ENCODE measurements at regions not wholly inside any gene's neighbourhood (a gene's known extent, or its start where the extent isn't known, plus 50 kb on each side); places are given as distances from the start of the nearest gene placed in this dataset.

DNA sequence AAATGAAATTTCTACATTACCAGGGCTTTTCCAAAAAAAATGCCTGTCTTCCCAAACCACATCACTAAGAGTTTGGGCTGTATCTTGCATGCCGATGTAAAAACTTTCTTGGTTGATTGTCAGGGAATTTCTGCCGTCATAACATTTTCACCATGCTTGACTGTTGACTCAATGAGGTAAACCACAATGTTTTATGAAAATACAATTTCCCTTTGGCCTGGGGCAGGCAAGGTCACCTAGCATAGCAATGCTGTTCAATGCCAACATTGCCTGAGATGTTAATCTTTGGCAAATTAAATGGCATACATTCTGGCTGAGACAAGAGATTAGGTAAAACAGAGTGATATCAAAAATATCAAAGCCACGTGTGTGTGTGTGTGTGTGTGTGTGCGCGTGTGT is 137.1 kb upstream of the TBL1X start:
- TF ChIP-seq, protein P1, sequence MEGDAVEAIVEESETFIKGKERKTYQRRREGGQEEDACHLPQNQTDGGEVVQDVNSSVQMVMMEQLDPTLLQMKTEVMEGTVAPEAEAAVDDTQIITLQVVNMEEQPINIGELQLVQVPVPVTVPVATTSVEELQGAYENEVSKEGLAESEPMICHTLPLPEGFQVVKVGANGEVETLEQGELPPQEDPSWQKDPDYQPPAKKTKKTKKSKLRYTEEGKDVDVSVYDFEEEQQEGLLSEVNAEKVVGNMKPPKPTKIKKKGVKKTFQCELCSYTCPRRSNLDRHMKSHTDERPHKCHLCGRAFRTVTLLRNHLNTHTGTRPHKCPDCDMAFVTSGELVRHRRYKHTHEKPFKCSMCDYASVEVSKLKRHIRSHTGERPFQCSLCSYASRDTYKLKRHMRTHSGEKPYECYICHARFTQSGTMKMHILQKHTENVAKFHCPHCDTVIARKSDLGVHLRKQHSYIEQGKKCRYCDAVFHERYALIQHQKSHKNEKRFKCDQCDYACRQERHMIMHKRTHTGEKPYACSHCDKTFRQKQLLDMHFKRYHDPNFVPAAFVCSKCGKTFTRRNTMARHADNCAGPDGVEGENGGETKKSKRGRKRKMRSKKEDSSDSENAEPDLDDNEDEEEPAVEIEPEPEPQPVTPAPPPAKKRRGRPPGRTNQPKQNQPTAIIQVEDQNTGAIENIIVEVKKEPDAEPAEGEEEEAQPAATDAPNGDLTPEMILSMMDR (IDR thresholded peaks at IDR 0.05; ENCODE audit: low read length), result no peak
- TF ChIP-seq EZH2 (IDR thresholded peaks at IDR 0.05; ENCODE audit: borderline replicate concordance, low read length), result no peak

Measured in OCI-LY1 (cell line).